ENCODE measurements at regions not wholly inside any gene's neighbourhood (a gene's known extent, or its start where the extent isn't known, plus 50 kb on each side); places are given as distances from the start of the nearest gene placed in this dataset.

DNA sequence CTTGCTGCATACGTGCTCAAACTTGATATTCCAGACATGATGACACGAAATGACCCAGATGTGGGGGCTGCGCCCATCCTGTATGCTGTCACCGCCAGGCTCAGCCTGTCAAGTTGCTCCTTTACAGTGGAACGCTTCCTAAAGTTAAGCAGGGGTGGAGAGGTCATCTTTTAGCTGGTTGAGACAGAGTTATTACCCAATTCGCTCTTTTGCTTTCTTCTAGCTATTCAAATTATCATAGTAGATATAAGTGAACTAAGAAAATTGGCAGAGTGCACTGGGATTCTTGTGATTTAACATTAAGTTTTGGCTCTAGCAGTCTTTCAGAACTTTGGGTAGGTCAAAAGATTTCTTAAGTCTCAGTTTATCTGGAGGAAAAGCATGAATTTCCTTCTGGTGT, 69.8 kb upstream of the BASP1 start:
- TF ChIP-seq CTCF (IDR thresholded peaks at IDR 0.05; ENCODE audit: low read depth, low read length): no peak
- ChIA-PET POLR2A (no interaction called here), CTCF (interaction anchor here (0.9 to 1.5 kb wide), 3 partner anchors 14 to 42 kb away, joined by 3 to 8 read pairs (median 7); no protein-coding TSS in a partner anchor)
- Histone ChIP-seq H3K27me3 (ENCODE audit: control insufficient read depth, insufficient read depth, low read length) (no peaks in the 10 kb centered on the region), H3K9me3 (ENCODE audit: control insufficient read depth, insufficient read depth, low read length) (no peaks in the 10 kb centered on the region), H3K4me3 (ENCODE audit: low read depth, low read length) (no peak overlapping the region), H3K27ac (ENCODE audit: low read depth, low read length) (peak overlapping the region; percentile 21)
- no peak for DNase-seq (ENCODE audit: low read depth, low spot score)

DNA sequence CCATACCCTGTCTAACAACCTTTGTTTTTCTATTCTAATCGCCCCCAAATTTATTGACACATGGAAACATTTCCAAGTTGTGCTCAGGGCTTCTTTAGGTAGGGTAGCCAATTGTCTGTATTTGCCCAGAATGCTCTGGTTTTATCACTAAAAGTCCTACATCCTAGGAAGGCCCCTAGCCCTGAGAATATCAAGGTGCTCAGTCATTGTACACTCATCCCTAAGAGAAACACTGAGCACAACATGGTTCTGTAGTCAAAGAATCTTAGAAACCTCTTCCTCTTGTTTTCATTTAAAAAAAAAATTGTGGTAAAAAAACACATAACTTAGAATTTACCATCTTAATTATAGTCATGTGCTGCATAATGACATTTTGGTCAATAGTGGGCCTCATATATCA, 69.0 kb upstream of the BASP1 start:
- Histone ChIP-seq H3K27me3 (ENCODE audit: control insufficient read depth, insufficient read depth, low read length) (no peaks in the 10 kb centered on the region), H3K9me3 (ENCODE audit: control insufficient read depth, insufficient read depth, low read length) (no peaks in the 10 kb centered on the region), H3K4me3 (ENCODE audit: low read depth, low read length) (no peak overlapping the region), H3K27ac (ENCODE audit: low read depth, low read length) (no peak overlapping the region)
- ChIA-PET CTCF (interaction anchor here (1.5 kb wide), 1 partner anchor 41 kb away, joined by 8 read pairs; no protein-coding TSS in a partner anchor), POLR2A (no interaction called here)
- no peak for DNase-seq (ENCODE audit: low read depth, low spot score)
- TF ChIP-seq CTCF (IDR thresholded peaks at IDR 0.05; ENCODE audit: low read depth, low read length): no peak

DNA sequence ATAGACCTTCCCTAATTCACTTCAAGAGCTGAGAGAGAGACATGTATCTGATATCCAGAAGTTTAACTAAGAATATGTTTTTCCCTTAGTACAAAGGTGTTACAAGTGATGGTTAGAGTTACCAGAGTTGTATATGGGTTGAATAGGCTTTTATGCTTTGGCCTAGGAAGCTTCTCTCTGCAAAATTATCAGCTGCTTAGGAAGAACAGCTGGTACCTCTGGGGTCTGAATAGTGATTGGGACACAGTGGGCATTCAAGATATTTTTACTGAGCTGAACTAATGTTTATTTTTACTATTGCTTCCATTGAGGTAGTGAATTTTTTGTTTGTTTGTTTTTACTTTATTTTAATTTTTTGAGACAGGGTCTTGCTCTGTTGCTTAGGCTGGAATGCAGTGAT, 67.6 kb upstream of the BASP1 start:
- POLR2A ChIA-PET: interaction anchor here (0.5 to 1.0 kb wide), 4 partner anchors 9 to 61 kb away, joined by 3 to 5 read pairs (median 4); no protein-coding TSS in a partner anchor
- no peak overlapping the region for H3K27ac ChIP-seq (ENCODE audit: low read depth, low read length)
- CTCF ChIA-PET: interaction anchor here (0.6 to 3.1 kb wide), 4 partner anchors 17 to 359 kb away, joined by 3 to 24 read pairs (median 4); no protein-coding TSS in a partner anchor
- H3K9me3 ChIP-seq (ENCODE audit: control insufficient read depth, insufficient read depth, low read length): no peaks in the 10 kb centered on the region
- H3K27me3 ChIP-seq (ENCODE audit: control insufficient read depth, insufficient read depth, low read length): no peaks in the 10 kb centered on the region
- no peak for TF ChIP-seq CTCF (IDR thresholded peaks at IDR 0.05; ENCODE audit: low read depth, low read length)
- DNase-seq (ENCODE audit: low read depth, low spot score): no peak
- H3K4me3 ChIP-seq (ENCODE audit: low read depth, low read length): no peak overlapping the region

GRCh38 chr5:17150531-17150930, 66.9 kb upstream of the BASP1 start:
- no peak for TF ChIP-seq CTCF (IDR thresholded peaks at IDR 0.05; ENCODE audit: low read depth, low read length)
- no peak overlapping the region for H3K4me3 ChIP-seq (ENCODE audit: low read depth, low read length)
- no peak for DNase-seq (ENCODE audit: low read depth, low spot score)
- H3K27me3 ChIP-seq (ENCODE audit: control insufficient read depth, insufficient read depth, low read length): no peaks in the 10 kb centered on the region
- POLR2A ChIA-PET: no interaction called here
- CTCF ChIA-PET: interaction anchor here (0.8 to 3.1 kb wide), 4 partner anchors 18 to 359 kb away, joined by 3 to 24 read pairs (median 4); no protein-coding TSS in a partner anchor
- H3K9me3 ChIP-seq (ENCODE audit: control insufficient read depth, insufficient read depth, low read length): no peaks in the 10 kb centered on the region
- H3K27ac ChIP-seq (ENCODE audit: low read depth, low read length): no peak overlapping the region

GRCh38 chr5:17151686-17152085, 65.7 kb upstream of the BASP1 start:
- Histone ChIP-seq H3K4me3 (ENCODE audit: low read depth, low read length) (no peak overlapping the region), H3K27me3 (ENCODE audit: control insufficient read depth, insufficient read depth, low read length) (no peaks in the 10 kb centered on the region), H3K27ac (ENCODE audit: low read depth, low read length) (no peak overlapping the region), H3K9me3 (ENCODE audit: control insufficient read depth, insufficient read depth, low read length) (no peaks in the 10 kb centered on the region)
- no peak for TF ChIP-seq CTCF (IDR thresholded peaks at IDR 0.05; ENCODE audit: low read depth, low read length)
- POLR2A ChIA-PET: no interaction called here
- CTCF ChIA-PET: interaction anchor here (1.3 to 3.1 kb wide), 2 partner anchors 19 to 38 kb away, joined by 4 to 24 read pairs; no protein-coding TSS in a partner anchor
- DNase-seq (ENCODE audit: low read depth, low spot score): no peak

Data from AG04450 (cell line).